OCI-LY3 (cell line): ENCODE measurements at regions not wholly inside any gene's neighbourhood (a gene's known extent, or its start where the extent isn't known, plus 50 kb on each side); places are given as distances from the start of the nearest gene placed in this dataset.

Experiments
- EZH2phosphoT487 ChIP-seq: fragments of 200-600 bp; shearing (Covaris generic); IDR thresholded peaks from 2 replicates; pipeline ENCODE4 v1.6.1; 2018; ENCODE audit warnings: antibody characterized with exemption, mixed run types, low read depth
- TF ChIP-seq, protein P1 (sequence below): fragments of 200-600, 300-600 bp; sonication (generic); IDR thresholded peaks from 2 replicates; pipeline ENCODE4 v1.5.1; 2014; ENCODE audit warnings: antibody characterized with exemption, low read length, low read depth

GRCh38 chr4:27364509-27364908, 503.9 kb downstream of the STIM2 start:
- TF ChIP-seq, protein P1, sequence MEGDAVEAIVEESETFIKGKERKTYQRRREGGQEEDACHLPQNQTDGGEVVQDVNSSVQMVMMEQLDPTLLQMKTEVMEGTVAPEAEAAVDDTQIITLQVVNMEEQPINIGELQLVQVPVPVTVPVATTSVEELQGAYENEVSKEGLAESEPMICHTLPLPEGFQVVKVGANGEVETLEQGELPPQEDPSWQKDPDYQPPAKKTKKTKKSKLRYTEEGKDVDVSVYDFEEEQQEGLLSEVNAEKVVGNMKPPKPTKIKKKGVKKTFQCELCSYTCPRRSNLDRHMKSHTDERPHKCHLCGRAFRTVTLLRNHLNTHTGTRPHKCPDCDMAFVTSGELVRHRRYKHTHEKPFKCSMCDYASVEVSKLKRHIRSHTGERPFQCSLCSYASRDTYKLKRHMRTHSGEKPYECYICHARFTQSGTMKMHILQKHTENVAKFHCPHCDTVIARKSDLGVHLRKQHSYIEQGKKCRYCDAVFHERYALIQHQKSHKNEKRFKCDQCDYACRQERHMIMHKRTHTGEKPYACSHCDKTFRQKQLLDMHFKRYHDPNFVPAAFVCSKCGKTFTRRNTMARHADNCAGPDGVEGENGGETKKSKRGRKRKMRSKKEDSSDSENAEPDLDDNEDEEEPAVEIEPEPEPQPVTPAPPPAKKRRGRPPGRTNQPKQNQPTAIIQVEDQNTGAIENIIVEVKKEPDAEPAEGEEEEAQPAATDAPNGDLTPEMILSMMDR, result no peak
- TF ChIP-seq EZH2phosphoT487, result no peak
